ENCODE measurements at regions not wholly inside any gene's neighbourhood (a gene's known extent, or its start where the extent isn't known, plus 50 kb on each side); places are given as distances from the start of the nearest gene placed in this dataset.

- TF ChIP-seq AFF4 (CRISPR knock-in tag; IDR thresholded peaks at IDR 0.05) (no peak), ZNF782 (CRISPR knock-in tag; IDR thresholded peaks at IDR 0.05; ENCODE audit: borderline replicate concordance) (no peak), NFE2L1 (CRISPR knock-in tag; IDR thresholded peaks at IDR 0.05; ENCODE audit: borderline replicate concordance) (no peak), ZNF232 (CRISPR knock-in tag; IDR thresholded peaks at IDR 0.05; ENCODE audit: borderline replicate concordance) (no peak), ZNF329 (CRISPR knock-in tag; IDR thresholded peaks at IDR 0.05; ENCODE audit: low read depth) (0 out of 2 replicates have a peak, but pooled peaks have one; percentile 25), ZNF143 (CRISPR knock-in tag; IDR thresholded peaks at IDR 0.05) (no peak; the same call in 1 of the 2 replicates), KLF9 (CRISPR knock-in tag; IDR thresholded peaks at IDR 0.05; ENCODE audit: low read depth) (no peak), HNRNPK (IDR thresholded peaks at IDR 0.05; ENCODE audit: low read depth, low read length, poor library complexity, severe bottlenecking) (no peak), SNAPC2 (CRISPR knock-in tag; IDR thresholded peaks at IDR 0.05) (0 out of 2 replicates have a peak, but pooled peaks have one; percentile 31), CSRNP2 (CRISPR knock-in tag; conservative IDR thresholded peaks at IDR 0.05; ENCODE audit: low read depth) (no peak), TOPORS (CRISPR knock-in tag; IDR thresholded peaks at IDR 0.05) (no peak), POGZ (CRISPR knock-in tag; IDR thresholded peaks at IDR 0.05) (peak; percentile 27; the same call in 1 of the 2 replicates), ZNF607 (CRISPR knock-in tag; IDR thresholded peaks at IDR 0.05; ENCODE audit: borderline replicate concordance) (no peak), SMYD3 (CRISPR knock-in tag; IDR thresholded peaks at IDR 0.05) (no peak), MTA3 (CRISPR knock-in tag; IDR thresholded peaks at IDR 0.05) (no peak), KAT8 (CRISPR knock-in tag; IDR thresholded peaks at IDR 0.05) (no peak), ZNF746 (CRISPR knock-in tag; IDR thresholded peaks at IDR 0.05) (no peak), ZSCAN21 (CRISPR knock-in tag; IDR thresholded peaks at IDR 0.05; ENCODE audit: borderline replicate concordance) (no peak), NCOA2 (CRISPR knock-in tag; IDR thresholded peaks at IDR 0.05) (peak; percentile 45; the same call in 1 of the 2 replicates)
- TF ChIP-seq, protein P1, sequence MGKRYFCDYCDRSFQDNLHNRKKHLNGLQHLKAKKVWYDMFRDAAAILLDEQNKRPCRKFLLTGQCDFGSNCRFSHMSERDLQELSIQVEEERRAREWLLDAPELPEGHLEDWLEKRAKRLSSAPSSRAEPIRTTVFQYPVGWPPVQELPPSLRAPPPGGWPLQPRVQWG (CRISPR knock-in tag; IDR thresholded peaks at IDR 0.05; ENCODE audit: borderline replicate concordance, low read depth): no peak
- TF ChIP-seq, protein P2, sequence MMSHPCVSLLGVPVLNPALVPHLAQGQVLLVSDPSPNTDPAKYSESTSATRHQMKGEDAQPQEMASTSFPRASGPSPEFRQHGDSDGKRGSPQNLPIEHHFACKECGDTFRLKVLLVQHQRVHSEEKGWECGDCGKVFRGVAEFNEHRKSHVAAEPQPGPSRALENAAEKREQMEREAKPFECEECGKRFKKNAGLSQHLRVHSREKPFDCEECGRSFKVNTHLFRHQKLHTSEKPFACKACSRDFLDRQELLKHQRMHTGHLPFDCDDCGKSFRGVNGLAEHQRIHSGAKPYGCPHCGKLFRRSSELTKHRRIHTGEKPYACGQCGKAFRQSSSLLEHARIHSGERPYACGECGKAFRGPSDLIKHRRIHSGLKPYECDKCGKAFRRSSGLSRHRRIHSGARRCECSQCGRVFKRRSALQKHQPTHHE (CRISPR knock-in tag; IDR thresholded peaks at IDR 0.05; ENCODE audit: borderline replicate concordance): no peak
- TF ChIP-seq, protein P3, sequence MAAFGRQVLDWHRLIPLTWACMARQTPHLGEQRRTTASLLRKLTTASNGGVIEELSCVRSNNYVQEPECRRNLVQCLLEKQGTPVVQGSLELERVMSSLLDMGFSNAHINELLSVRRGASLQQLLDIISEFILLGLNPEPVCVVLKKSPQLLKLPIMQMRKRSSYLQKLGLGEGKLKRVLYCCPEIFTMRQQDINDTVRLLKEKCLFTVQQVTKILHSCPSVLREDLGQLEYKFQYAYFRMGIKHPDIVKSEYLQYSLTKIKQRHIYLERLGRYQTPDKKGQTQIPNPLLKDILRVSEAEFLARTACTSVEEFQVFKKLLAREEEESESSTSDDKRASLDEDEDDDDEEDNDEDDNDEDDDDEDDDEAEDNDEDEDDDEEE (CRISPR knock-in tag; IDR thresholded peaks at IDR 0.05): no peak
Observed at GRCh38 chrX:115892787-115893671, 277.5 kb upstream of the AGTR2 start (continued).
